Vagina (tissue), 2 donors: ENCODE measurements at regions not wholly inside any gene's neighbourhood (a gene's known extent, or its start where the extent isn't known, plus 50 kb on each side); places are given as distances from the start of the nearest gene placed in this dataset.

ENCODE experiments used
- CTCF ChIP-seq, 3 experiments: fragments of 450-650 bp in 2 of 3; fragments of 200-600 bp in 1 of 3; sonication (generic) in 1 of 3; IDR thresholded peaks; one replicate each; pipeline ENCODE4 v1.5.1; 2017 to 2019; ENCODE audit warnings: antibody characterized with exemption in 3 of 3, mild to moderate bottlenecking in 2 of 3, moderate library complexity in 2 of 3
- POLR2A ChIP-seq, 2 donors: fragments of 450-650 bp; IDR thresholded peaks; one replicate each; pipeline ENCODE4 v1.6.1; 2017; ENCODE audit warnings: antibody characterized with exemption in 2 of 2, mild to moderate bottlenecking in 2 of 2, moderate library complexity in 2 of 2
- POLR2AphosphoS5 ChIP-seq, 2 donors: sonication (generic); formaldehyde crosslinking; IDR thresholded peaks; one replicate each; pipeline ENCODE4 v1.9.0; 2017; ENCODE audit warnings: antibody characterized with exemption in 2 of 2, mild to moderate bottlenecking in 2 of 2, low read depth in 1 of 2; ENCODE audit not compliant: insufficient read depth in 1 of 2

GRCh38 chr4:97081951-97082350 is 1061.3 kb downstream of the STPG2 start:
- TF ChIP-seq CTCF (IDR thresholded peaks at IDR 0.05) (no peak), POLR2AphosphoS5 (IDR thresholded peaks at IDR 0.05; ENCODE audit: insufficient read depth in 1 of 2, low read depth in 1 of 2) (no peak), POLR2A (IDR thresholded peaks at IDR 0.05) (no peak)
